Right lobe of liver (tissue), 6 donors: ENCODE measurements at regions not wholly inside any gene's neighbourhood (a gene's known extent, or its start where the extent isn't known, plus 50 kb on each side); places are given as distances from the start of the nearest gene placed in this dataset.

Experiments
- ATAC-seq, 4 donors: fragments of 200-7000 bp; cut with Tn5 transposase; one replicate each; pipeline ENCODE4 v1.9.1; 2020; ENCODE audit warnings: mild to moderate bottlenecking in 4 of 4, moderate library complexity in 4 of 4
- DNase-seq, 3 donors: peaks; one replicate each; pipeline ENCODE4 v3.0.0-alpha.2; 2020
- H3K27ac ChIP-seq, 3 donors: fragments of 200-600 bp; one replicate each; pipeline ENCODE4 v1.8.0; 2022
- H3K27me3 ChIP-seq, 2 donors: fragments of 200-600 bp; one replicate each; pipeline ENCODE4 v1.8.0; 2022
- H3K36me3 ChIP-seq, 4 donors: fragments of 200-600 bp; sonication (generic) in 1 of 4; one replicate each; pipeline versions ENCODE4 v1.5.1 to v1.8.0; 2017 to 2022; ENCODE audit warnings: control low read depth in 1 of 4
- H3K4me1 ChIP-seq, 4 donors: fragments of 200-600 bp; sonication (generic) in 1 of 4; one replicate each; pipeline versions ENCODE4 v1.5.1 to v1.8.0; 2017 to 2022; ENCODE audit warnings: control low read depth in 1 of 4
- H3K4me3 ChIP-seq, 3 donors: fragments of 200-600 bp; one replicate each; pipeline ENCODE4 v1.8.0; 2022
- H3K9me3 ChIP-seq, 4 donors: fragments of 200-600 bp; sonication (generic) in 1 of 4; one replicate each; pipeline versions ENCODE4 v1.5.1 to v1.8.0; 2017 to 2022; ENCODE audit warnings: control low read depth in 1 of 4
- CTCF ChIP-seq, 4 donors: fragments of 200-600 bp in 3 of 4; fragments of 450-650 bp in 1 of 4; IDR thresholded peaks; one replicate each; pipeline versions ENCODE4 v1.5.1 to v1.8.0; 2016 to 2022; ENCODE audit warnings: antibody characterized with exemption in 4 of 4, mild to moderate bottlenecking in 2 of 4
- POLR2A ChIP-seq: fragments of 450-650 bp; IDR thresholded peaks from one replicate; pipeline ENCODE4 v1.6.1; 2017; ENCODE audit warnings: antibody characterized with exemption, mild to moderate bottlenecking
- WGBS: methylation state at CpG from one replicate; pipeline ENCODE4 v1.1.6; 2018; ENCODE audit warnings: low coverage, low lambda C conversion rate; ENCODE audit not compliant: insufficient coverage; ENCODE audit errors: missing lambda C conversion rate; 5-methylcytosine and 5-hydroxymethylcytosine counted together
- intact Hi-C, 2 donors: fragments of 100-400 bp; cut with DNase I; formaldehyde crosslinking; loops; one replicate each; pipeline versions ENCODE4 v1.11.2 to v1.14.1; 2022
- donor health status: DM: no; HTN: yes; CAD: no.
- donor health status: DM: no; HTN: no; CAD: no.
- donor health status: DM: no; HTN: no; CAD: no.
- donor health status: DM: no; HTN: yes; CAD: no.
- donor health status: DM: no; HTN: yes; CAD: no.

DNA sequence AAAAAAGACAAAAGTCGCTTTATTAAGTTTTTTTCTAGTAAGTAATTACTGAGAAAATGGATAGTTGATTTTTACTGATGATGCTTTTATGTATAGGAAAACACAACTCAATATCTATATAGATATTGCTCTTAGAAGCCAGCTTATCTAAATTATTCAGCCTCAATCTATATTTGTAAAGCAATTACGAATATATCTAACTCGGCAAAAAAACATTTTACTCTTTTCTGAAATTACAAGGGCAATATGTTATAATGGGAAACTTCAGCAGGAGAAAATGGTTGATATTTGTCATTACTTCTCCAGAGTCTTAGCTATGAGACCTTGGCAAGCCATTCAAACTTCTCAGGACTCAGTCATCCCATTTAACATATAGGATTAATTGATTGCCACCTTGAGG is 228.5 kb downstream of the SLC7A11 start:
- TF ChIP-seq POLR2A (no peak), CTCF (IDR thresholded peaks at IDR 0.05) (no peak)
- Histone ChIP-seq H3K9me3 (no peaks in the 10 kb centered on the region), H3K36me3 (no peaks in the 10 kb centered on the region), H3K27me3 (no peaks in the 10 kb centered on the region), H3K27ac (no peak overlapping the region), H3K4me3 (no peak overlapping the region), H3K4me1 (no peaks in the 10 kb centered on the region)
- ATAC-seq (no peak), DNase-seq (no peak)
- intact Hi-C loops = no loop called here
- WGBS = 42% methylated on average over 3 of the region's 3 CpGs

DNA sequence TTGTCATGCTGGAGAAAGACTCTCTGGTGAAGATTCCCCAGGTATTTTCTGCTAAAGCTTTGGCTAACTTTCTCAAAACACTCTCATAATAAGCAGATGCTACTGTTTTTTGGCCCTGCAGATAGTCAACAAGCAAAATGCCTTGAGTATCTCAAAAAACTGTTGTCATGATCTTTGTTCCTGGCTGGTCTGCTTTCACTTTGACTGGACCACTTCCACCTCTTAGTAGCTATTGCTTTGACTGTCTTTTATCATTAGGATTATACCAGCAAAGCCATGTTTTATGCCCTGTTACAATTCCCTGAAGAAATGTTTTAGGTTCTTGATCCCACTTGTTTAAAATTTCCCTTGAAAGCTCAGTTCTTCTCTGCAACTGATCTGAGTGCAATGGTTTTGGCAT is 231.5 kb downstream of the SLC7A11 start:
- ATAC-seq (no peak), DNase-seq (no peak)
- no peaks in the 10 kb centered on the region for H3K4me1 ChIP-seq
- no peaks in the 10 kb centered on the region for H3K36me3 ChIP-seq
- TF ChIP-seq CTCF (IDR thresholded peaks at IDR 0.05) (no peak), POLR2A (no peak)
- H3K27ac ChIP-seq = no peak overlapping the region
- H3K9me3 ChIP-seq = no peaks in the 10 kb centered on the region
- intact Hi-C loops = no loop called here
- H3K4me3 ChIP-seq = no peak overlapping the region
- H3K27me3 ChIP-seq = no peaks in the 10 kb centered on the region

GRCh38 chr4:138007572-138007971 is 234.6 kb downstream of the SLC7A11 start:
- WGBS = 95% methylated on average over 1 of the region's 1 CpG
- TF ChIP-seq POLR2A = no peak
- peak in 1 of 4 donors; percentile 4 for TF ChIP-seq CTCF (IDR thresholded peaks at IDR 0.05)
- Histone ChIP-seq H3K4me1 (no peaks in the 10 kb centered on the region), H3K9me3 (no peaks in the 10 kb centered on the region), H3K27me3 (no peaks in the 10 kb centered on the region), H3K4me3 (no peak overlapping the region), H3K36me3 (no peaks in the 10 kb centered on the region), H3K27ac (no peak overlapping the region)
- ATAC-seq (no peak), DNase-seq (no peak)
- intact Hi-C loops = no loop called here

DNA sequence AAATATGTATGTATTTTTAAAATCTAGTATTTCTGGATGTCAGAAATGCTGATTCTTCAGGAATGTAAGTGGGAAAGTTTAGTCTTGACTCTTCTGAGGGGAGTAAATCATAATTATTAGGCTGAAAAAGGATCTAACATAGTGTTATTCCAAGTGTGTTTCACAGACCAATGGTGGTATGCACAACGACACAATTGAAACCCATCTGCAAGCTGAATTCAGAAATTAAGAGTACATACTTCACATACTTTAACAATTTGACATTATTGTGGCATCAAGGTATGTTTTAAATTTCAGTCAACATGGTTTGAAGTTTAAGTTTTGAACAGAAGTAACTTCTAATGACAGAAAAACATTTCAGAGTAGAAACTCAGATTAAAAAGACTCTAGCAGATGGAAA is 236.7 kb downstream of the SLC7A11 start:
- intact Hi-C loops = no loop called here
- TF ChIP-seq CTCF (IDR thresholded peaks at IDR 0.05) = no peak
- no peak for TF ChIP-seq POLR2A
- no peaks in the 10 kb centered on the region for H3K36me3 ChIP-seq
- no peaks in the 10 kb centered on the region for H3K9me3 ChIP-seq
- H3K4me1 ChIP-seq = no peaks in the 10 kb centered on the region
- no peak for ATAC-seq
- no peak overlapping the region for H3K4me3 ChIP-seq
- DNase-seq = no peak
- H3K27me3 ChIP-seq = no peaks in the 10 kb centered on the region
- 91% methylated on average over 1 of the region's 1 CpG for WGBS
- H3K27ac ChIP-seq = no peak overlapping the region

DNA sequence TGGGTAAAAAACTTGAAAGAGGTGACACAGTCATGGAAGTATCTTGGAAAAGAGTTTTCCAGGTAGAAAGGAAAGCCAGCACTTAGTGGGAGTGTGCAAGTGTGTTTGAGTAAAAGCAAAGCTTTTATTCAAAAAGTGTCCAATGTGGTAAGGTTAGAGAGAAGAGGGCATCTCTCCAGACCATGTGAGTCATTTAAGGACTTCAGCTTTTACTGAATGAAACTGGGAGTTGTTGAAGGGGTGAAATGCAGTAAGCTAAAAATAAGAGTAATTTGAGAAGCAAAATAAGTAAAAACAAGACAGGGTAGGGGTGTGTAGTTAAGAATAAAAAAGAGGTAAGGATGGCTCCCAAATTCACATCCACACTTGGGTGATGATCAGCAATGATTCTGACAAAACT is 238.9 kb downstream of the SLC7A11 start:
- DNase-seq (no peak), ATAC-seq (no peak)
- intact Hi-C loops = no loop called here
- TF ChIP-seq CTCF (IDR thresholded peaks at IDR 0.05) (no peak), POLR2A (no peak)
- H3K36me3 ChIP-seq = no peaks in the 10 kb centered on the region
- H3K27ac ChIP-seq = no peak overlapping the region
- no peaks in the 10 kb centered on the region for H3K4me1 ChIP-seq
- H3K27me3 ChIP-seq = no peaks in the 10 kb centered on the region
- H3K4me3 ChIP-seq = no peak overlapping the region
- no peaks in the 10 kb centered on the region for H3K9me3 ChIP-seq
